ENCODE measurements at regions not wholly inside any gene's neighbourhood (a gene's known extent, or its start where the extent isn't known, plus 50 kb on each side); places are given as distances from the start of the nearest gene placed in this dataset.
"Not testable (repeated sequence)": the region's sequence is repeated elsewhere in the genome, so short reads cannot be mapped to it uniquely, and the experiment has no call there.

DNA sequence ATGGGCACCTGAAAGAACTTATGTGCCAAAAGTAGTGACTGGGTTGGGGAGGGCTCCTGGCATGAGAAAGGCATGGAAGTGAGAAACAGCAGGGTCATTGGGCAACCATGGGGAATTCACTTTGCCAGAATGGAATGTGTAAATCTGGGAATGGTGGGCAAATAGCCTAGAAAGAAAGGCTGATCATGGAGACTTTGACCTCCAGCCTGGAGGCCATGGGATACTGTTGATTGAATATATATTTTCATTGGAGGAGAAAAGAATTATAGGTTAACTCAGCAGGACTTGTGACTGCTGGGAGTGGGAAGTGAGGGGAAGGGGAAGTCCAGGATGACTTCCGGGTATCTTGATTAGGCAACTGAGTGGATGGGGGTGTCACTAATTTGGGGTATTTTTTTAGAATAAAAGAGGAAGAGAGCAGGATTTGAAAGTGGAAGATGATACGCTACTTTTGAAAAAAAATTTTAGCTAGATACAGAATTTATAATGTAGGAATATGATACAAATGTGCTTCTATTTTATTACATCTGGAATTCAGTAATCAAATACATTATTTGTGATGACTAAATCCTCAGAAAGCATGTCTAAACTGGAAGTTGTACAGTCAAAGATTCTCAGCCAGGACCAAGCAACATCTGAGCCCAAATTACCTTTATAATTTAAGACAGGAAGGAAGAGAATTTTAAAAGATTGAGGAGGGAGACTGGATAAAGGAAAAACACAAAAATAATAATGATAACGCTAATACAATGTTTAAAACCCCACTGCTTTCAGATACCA is 116.2 kb downstream of the GATA6 start:
- Histone ChIP-seq H3K36me3 (ENCODE audit: control insufficient read depth, insufficient read depth, low read length) (no peaks in the 10 kb centered on the region), H3K9me3 (ENCODE audit: control insufficient read depth, low read depth, low read length) (no peaks in the 10 kb centered on the region), H3K4me3 (ENCODE audit: low read length) (no peak overlapping the region), H3K27me3 (ENCODE audit: control insufficient read depth, insufficient read depth, low read length) (no peaks in the 10 kb centered on the region), H3K4me1 (ENCODE audit: control insufficient read depth, insufficient read depth, low read length) (peaks cover 13% of the 10 kb centered on the region), H3K27ac (ENCODE audit: low read length) (no peak overlapping the region)
- DNase-seq, result peak in 1 of 2 donors; percentile 24
- 62% methylated on average over 3 of the region's 3 CpGs for WGBS (ENCODE audit: insufficient coverage, low lambda C conversion rate)

DNA sequence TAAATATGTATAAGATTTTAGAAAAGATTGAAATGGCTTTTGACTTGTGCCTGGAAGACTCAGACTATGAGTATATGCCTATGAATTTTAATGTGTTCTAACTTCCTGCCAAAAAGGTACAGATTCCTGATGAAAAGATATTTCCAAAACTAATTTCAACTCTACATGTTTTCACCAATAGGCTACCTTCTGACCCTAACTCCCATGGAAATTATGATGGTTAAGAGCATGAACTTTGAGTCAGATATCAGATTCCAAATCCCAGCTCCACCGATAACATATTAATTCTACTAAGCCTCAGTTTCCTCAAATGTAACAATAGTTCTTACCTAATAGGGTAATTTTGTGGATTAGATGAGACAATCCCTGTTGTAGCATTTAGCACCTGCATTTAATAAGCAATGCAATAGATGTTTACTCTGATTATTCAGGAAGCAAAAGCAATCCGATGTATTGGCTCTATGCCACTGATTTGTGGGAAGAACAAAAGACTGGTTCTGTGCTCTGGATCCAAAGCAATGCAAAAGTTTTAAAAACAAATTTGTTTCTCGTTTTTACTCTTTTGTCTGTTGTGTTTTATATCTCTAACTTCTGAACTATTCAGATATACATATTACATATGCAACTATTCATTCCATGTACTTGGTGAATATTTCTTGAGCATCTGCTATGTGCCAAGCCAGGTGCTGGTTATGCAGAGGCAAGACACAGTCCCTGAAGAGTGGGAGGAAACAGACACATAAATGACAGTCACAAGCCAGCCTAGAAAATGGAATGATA is 115.4 kb downstream of the GATA6 start:
- Histone ChIP-seq H3K27me3 (ENCODE audit: control insufficient read depth, insufficient read depth, low read length) (no peaks in the 10 kb centered on the region), H3K27ac (ENCODE audit: low read length) (no peak overlapping the region), H3K4me1 (ENCODE audit: control insufficient read depth, insufficient read depth, low read length) (peaks cover 13% of the 10 kb centered on the region), H3K9me3 (ENCODE audit: control insufficient read depth, low read depth, low read length) (no peaks in the 10 kb centered on the region), H3K4me3 (ENCODE audit: low read length) (no peak overlapping the region), H3K36me3 (ENCODE audit: control insufficient read depth, insufficient read depth, low read length) (no peaks in the 10 kb centered on the region)
- DNase-seq, result no peak
- WGBS (ENCODE audit: insufficient coverage, low lambda C conversion rate), result no CpG with 5 or more reads among the region's 3 CpGs

DNA sequence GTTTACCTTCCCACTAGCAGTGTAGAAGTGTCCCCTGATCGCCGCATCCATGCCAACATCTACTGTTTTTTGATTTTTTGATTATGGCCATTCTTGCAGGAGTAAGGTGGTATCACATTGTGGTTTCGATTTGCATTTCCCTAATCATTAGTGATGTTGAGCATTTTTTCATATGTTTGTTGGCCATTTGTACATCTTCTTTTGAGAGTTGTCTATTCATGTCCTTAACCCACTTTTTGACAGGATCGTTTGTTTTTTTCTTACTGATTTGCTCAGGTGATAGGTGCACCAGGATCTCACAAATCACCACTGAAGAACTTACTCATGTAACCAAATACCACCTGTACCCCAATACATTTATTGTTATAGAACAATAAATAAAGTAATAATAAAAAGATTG is 114.5 kb downstream of the GATA6 start:
- H3K27me3 ChIP-seq (ENCODE audit: control insufficient read depth, insufficient read depth, low read length); H3K27ac ChIP-seq (ENCODE audit: low read length); H3K36me3 ChIP-seq (ENCODE audit: control insufficient read depth, insufficient read depth, low read length); H3K4me3 ChIP-seq (ENCODE audit: low read length); H3K9me3 ChIP-seq (ENCODE audit: control insufficient read depth, low read depth, low read length); DNase-seq: not testable (repeated sequence)
- peaks cover 13% of the 10 kb centered on the region for H3K4me1 ChIP-seq (ENCODE audit: control insufficient read depth, insufficient read depth, low read length)
- 90% methylated on average over 2 of the region's 4 CpGs for WGBS (ENCODE audit: insufficient coverage, low lambda C conversion rate)

DNA sequence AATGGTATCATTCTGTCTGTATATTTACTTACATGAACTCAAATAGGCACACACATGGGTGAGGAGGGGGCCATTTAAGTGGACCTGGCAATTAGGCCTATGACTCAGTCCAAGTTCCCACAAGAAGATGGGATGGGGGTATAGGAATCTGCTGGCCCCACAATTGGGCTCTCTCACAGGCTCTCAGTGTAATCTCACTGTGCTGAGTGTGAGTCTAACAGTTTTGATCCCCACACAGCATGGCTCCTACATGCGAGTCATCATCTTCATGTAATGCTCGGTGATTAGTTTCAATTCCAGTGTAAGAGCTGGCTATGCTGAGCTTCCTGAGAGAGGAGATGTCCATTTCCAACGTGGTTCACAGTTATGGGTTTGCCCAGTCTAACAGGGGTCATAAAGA is 114.0 kb downstream of the GATA6 start:
- Histone ChIP-seq H3K4me1 (ENCODE audit: control insufficient read depth, insufficient read depth, low read length) (peaks cover 13% of the 10 kb centered on the region), H3K27me3 (ENCODE audit: control insufficient read depth, insufficient read depth, low read length) (no peaks in the 10 kb centered on the region), H3K9me3 (ENCODE audit: control insufficient read depth, low read depth, low read length) (no peaks in the 10 kb centered on the region), H3K4me3 (ENCODE audit: low read length) (no peak overlapping the region), H3K27ac (ENCODE audit: low read length) (peak overlapping the region; percentile 61), H3K36me3 (ENCODE audit: control insufficient read depth, insufficient read depth, low read length) (no peaks in the 10 kb centered on the region)
- no CpG with 5 or more reads among the region's 3 CpGs for WGBS (ENCODE audit: insufficient coverage, low lambda C conversion rate)
- DNase-seq, result no peak

DNA sequence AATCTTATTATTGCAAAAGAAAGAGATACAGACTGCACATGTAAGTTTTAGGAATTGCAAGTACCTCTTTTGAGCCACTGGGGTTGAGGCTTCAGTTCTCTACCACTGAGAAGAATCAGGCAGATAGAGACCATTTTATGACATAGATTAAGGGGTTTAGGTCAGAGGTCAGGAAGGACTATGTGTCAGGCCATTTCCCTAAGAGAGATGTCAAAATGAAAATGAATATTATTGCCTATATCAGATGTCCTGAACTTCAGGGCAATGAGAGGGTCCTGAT is 113.7 kb downstream of the GATA6 start:
- Histone ChIP-seq H3K4me3 (ENCODE audit: low read length) (no peak overlapping the region), H3K36me3 (ENCODE audit: control insufficient read depth, insufficient read depth, low read length) (no peaks in the 10 kb centered on the region), H3K27ac (ENCODE audit: low read length) (peak overlapping the region; percentile 61)

DNA sequence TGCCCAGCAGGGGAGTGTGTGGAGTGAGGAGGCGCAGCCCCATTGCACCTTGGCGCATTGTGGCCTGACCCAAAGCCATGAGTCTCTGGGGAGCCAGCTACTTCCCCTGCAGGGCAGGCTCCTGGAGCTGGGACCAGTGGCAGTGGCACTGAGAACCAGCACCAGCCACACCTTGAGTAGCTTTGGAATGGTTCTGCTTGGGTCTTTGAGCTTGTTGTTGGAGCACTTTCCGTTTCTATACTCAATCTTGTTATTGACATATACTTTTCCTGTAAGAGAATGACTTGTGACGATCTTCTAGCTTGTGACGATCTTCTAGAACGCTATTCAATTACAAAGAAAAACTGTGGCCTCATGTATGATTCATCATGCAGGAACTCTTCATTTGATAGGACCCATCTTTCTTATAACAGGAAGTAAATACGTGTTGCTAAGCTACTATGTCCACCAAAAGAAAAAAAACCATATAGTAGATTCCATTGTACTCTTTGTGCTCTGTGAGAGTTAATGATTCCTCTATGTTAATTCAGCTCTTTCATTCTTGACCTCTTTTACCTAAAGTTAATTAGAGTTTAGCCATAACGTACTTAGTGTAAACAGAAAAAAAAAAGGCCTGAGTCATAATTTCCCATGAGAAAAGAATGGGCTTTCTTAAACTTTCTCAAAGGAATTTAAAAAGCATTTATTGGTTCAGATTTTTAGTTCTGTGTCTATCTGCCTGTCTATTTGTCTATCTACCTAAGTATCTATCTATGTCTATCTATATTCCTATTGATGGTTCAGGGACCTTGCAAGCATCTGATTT is 113.1 kb downstream of the GATA6 start:
- Histone ChIP-seq H3K36me3 (ENCODE audit: control insufficient read depth, insufficient read depth, low read length) (no peaks in the 10 kb centered on the region), H3K27ac (ENCODE audit: low read length) (peak overlapping the region; percentile 71), H3K27me3 (ENCODE audit: control insufficient read depth, insufficient read depth, low read length) (no peaks in the 10 kb centered on the region), H3K9me3 (ENCODE audit: control insufficient read depth, low read depth, low read length) (no peaks in the 10 kb centered on the region), H3K4me1 (ENCODE audit: control insufficient read depth, insufficient read depth, low read length) (peaks cover 13% of the 10 kb centered on the region), H3K4me3 (ENCODE audit: low read length) (no peak overlapping the region)
- DNase-seq, result peak; percentile 78 to 94
- WGBS (ENCODE audit: insufficient coverage, low lambda C conversion rate), result 46% methylated on average over 3 of the region's 8 CpGs

More for the DNA sequence above, 113.7 kb downstream of the GATA6 start:
- Histone ChIP-seq H3K9me3 (ENCODE audit: control insufficient read depth, low read depth, low read length) (no peaks in the 10 kb centered on the region), H3K27me3 (ENCODE audit: control insufficient read depth, insufficient read depth, low read length) (no peaks in the 10 kb centered on the region), H3K4me1 (ENCODE audit: control insufficient read depth, insufficient read depth, low read length) (peaks cover 13% of the 10 kb centered on the region)
- DNase-seq, result no peak

DNA sequence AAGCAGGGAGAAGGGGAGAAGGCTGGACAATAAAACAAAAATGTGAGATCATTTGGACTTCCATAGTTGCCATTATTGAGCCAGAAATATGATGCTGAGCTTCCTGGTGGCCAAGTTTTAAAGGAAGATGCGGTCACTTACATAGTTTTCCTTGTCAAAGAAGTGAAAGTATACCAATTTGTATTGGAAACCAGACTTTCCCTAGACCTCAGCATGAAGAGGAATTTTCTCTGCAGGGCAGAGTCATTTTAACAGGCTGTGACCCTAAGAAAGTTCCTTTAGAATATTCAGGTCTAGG is 111.0 kb downstream of the GATA6 start:
- H3K27me3 ChIP-seq (ENCODE audit: control insufficient read depth, insufficient read depth, low read length), result no peaks in the 10 kb centered on the region
- WGBS (ENCODE audit: insufficient coverage, low lambda C conversion rate), result no CpG with 5 or more reads among the region's 1 CpG

DNA sequence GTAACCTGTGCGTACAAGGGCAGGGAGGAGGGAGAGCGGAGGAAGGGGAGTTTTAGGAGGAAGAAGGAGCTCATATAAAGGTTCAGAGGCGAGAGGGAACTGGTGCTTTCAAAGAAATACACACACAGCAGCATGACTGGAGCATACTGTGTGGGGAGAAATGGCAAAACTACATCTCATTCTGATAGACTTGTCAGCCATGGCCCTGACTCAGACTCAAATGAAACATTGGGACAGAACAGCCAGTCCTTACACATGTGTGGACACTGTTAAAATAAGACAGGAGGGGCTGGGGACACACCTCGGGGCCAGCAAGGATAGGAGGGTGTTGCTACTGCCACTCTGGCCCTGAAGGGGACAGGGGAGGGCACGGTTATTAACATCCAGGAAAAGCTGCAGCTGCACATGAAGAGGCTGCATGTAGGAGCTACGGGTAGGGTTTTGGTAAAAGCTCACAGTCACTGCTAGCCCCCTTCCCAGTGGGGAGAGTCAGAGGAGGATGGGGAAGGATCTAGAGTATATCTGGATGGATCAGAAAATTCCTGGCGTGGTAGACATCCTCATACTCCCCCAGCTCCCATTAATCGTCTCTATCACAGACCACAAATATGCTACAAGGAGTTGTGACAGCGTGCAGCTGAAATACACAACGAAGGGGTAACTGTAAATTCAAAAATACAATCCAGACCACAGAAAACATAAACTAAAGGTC is 110.5 kb downstream of the GATA6 start:
- H3K27me3 ChIP-seq (ENCODE audit: control insufficient read depth, insufficient read depth, low read length), result no peaks in the 10 kb centered on the region
- no peak for DNase-seq
- no peak overlapping the region for H3K4me3 ChIP-seq (ENCODE audit: low read length)
- H3K4me1 ChIP-seq (ENCODE audit: control insufficient read depth, insufficient read depth, low read length), result peaks cover 13% of the 10 kb centered on the region
- no peaks in the 10 kb centered on the region for H3K36me3 ChIP-seq (ENCODE audit: control insufficient read depth, insufficient read depth, low read length)
- H3K27ac ChIP-seq (ENCODE audit: low read length), result no peak overlapping the region
- 60% methylated on average over 1 of the region's 10 CpGs for WGBS (ENCODE audit: insufficient coverage, low lambda C conversion rate)
- H3K9me3 ChIP-seq (ENCODE audit: control insufficient read depth, low read depth, low read length), result no peaks in the 10 kb centered on the region

More for the DNA sequence above, 111.0 kb downstream of the GATA6 start:
- Histone ChIP-seq H3K4me1 (ENCODE audit: control insufficient read depth, insufficient read depth, low read length) (peaks cover 13% of the 10 kb centered on the region), H3K9me3 (ENCODE audit: control insufficient read depth, low read depth, low read length) (no peaks in the 10 kb centered on the region), H3K27ac (ENCODE audit: low read length) (no peak overlapping the region), H3K36me3 (ENCODE audit: control insufficient read depth, insufficient read depth, low read length) (no peaks in the 10 kb centered on the region), H3K4me3 (ENCODE audit: low read length) (no peak overlapping the region)
- no peak for DNase-seq

DNA sequence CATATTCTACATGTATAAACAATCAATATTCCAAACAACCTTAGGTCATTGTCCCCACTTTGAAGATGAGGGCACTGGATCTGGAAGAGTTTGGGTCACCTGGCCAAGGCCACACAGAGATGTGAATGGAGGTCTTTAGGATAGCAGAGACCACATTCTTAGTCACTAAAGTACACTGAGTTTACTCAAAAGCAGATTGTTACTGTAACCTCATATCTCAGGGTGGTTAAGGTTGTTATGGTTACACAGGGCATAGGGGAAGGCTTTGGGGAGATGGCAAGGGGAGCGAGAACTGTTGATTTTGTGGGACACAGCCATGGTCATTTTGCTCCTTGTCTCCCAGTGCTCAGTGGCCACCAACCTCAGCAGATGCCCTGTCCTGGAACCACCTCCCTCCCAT is 109.4 kb downstream of the GATA6 start:
- no peak for DNase-seq
- H3K4me3 ChIP-seq (ENCODE audit: low read length), result no peak overlapping the region
- H3K27me3 ChIP-seq (ENCODE audit: control insufficient read depth, insufficient read depth, low read length), result no peaks in the 10 kb centered on the region
- no peak overlapping the region for H3K27ac ChIP-seq (ENCODE audit: low read length)
- no peaks in the 10 kb centered on the region for H3K36me3 ChIP-seq (ENCODE audit: control insufficient read depth, insufficient read depth, low read length)
- no CpG with 5 or more reads among the region's 1 CpG for WGBS (ENCODE audit: insufficient coverage, low lambda C conversion rate)
- H3K9me3 ChIP-seq (ENCODE audit: control insufficient read depth, low read depth, low read length), result peaks cover 2% of the 10 kb centered on the region
- H3K4me1 ChIP-seq (ENCODE audit: control insufficient read depth, insufficient read depth, low read length), result peaks cover 13% of the 10 kb centered on the region

DNA sequence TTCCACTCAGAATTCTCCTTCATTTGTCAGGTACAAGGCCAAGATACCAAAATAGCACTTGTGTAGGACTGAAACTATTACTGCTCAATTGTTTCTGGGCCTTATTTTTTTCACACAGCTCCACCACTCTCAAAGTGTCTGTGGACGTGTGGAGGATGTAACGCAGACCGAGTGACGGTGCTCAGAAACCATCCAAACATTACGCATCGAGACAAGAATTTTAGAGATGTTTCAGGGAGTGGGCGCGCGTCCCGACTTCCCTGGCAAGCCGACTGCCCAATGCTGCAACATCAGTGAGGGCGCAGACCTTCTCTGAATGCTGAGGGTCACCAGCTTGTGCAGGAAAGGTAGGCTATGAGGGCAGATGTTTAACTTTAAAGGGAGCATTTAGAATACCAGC is 108.4 kb downstream of the GATA6 start:
- Histone ChIP-seq H3K27me3 (ENCODE audit: control insufficient read depth, insufficient read depth, low read length) (no peaks in the 10 kb centered on the region), H3K9me3 (ENCODE audit: control insufficient read depth, low read depth, low read length) (peaks cover 6% of the 10 kb centered on the region), H3K36me3 (ENCODE audit: control insufficient read depth, insufficient read depth, low read length) (no peaks in the 10 kb centered on the region), H3K4me3 (ENCODE audit: low read length) (no peak overlapping the region), H3K4me1 (ENCODE audit: control insufficient read depth, insufficient read depth, low read length) (peaks cover 5% of the 10 kb centered on the region), H3K27ac (ENCODE audit: low read length) (no peak overlapping the region)
- no peak for DNase-seq
- no CpG with 5 or more reads among the region's 12 CpGs for WGBS (ENCODE audit: insufficient coverage, low lambda C conversion rate)

Data from large intestine (tissue), 3 donors.